Thymus (tissue), 11 donors: ENCODE measurements at regions not wholly inside any gene's neighbourhood (a gene's known extent, or its start where the extent isn't known, plus 50 kb on each side); places are given as distances from the start of the nearest gene placed in this dataset.
"Not testable (repeated sequence)": the region's sequence is repeated elsewhere in the genome, so short reads cannot be mapped to it uniquely, and the experiment has no call there.

Experiments used
- DNase-seq, 9 donors: peaks; one replicate each; pipeline ENCODE4 v3.0.0-alpha.2; 2013; ENCODE audit warnings: low spot score in 9 of 9, low read depth in 6 of 9, missing footprints in 1 of 9
- H3K27ac ChIP-seq, 2 donors: one replicate each; pipeline ENCODE4 v1.5.1; 2013; ENCODE audit warnings: control low read depth in 1 of 2, low read depth in 1 of 2, low read length in 1 of 2, mild to moderate bottlenecking in 1 of 2, moderate library complexity in 1 of 2
- H3K27me3 ChIP-seq, 2 donors: one replicate each; pipeline ENCODE4 v1.5.1; 2013; ENCODE audit warnings: low read length in 1 of 2; ENCODE audit not compliant: control insufficient read depth in 2 of 2, insufficient read depth in 1 of 2
- H3K36me3 ChIP-seq, 2 donors: one replicate each; pipeline ENCODE4 v1.5.1; 2013; ENCODE audit warnings: low read length in 1 of 2, mild to moderate bottlenecking in 1 of 2, moderate library complexity in 1 of 2; ENCODE audit not compliant: control insufficient read depth in 2 of 2, insufficient read depth in 2 of 2
- H3K4me1 ChIP-seq, 2 donors: one replicate each; pipeline ENCODE4 v1.5.1; 2013; ENCODE audit warnings: low read length in 2 of 2; ENCODE audit not compliant: control insufficient read depth in 2 of 2, insufficient read depth in 2 of 2
- H3K4me3 ChIP-seq, 2 donors: one replicate each; pipeline ENCODE4 v1.5.1; 2013; ENCODE audit warnings: low read length in 2 of 2, control low read depth in 1 of 2, mild to moderate bottlenecking in 1 of 2
- H3K9me3 ChIP-seq, 2 donors: one replicate each; pipeline ENCODE4 v1.5.1; 2013; ENCODE audit warnings: low read length in 1 of 2, mild to moderate bottlenecking in 1 of 2; ENCODE audit not compliant: control insufficient read depth in 2 of 2, insufficient read depth in 1 of 2
- WGBS: extraction: QIAGEN DNeasy Blood & Tissue Kit; methylation state at CpG from one replicate; pipeline ENCODE4 v1.1.7; 2013; 5-methylcytosine and 5-hydroxymethylcytosine counted together
- donor health status: healthy.

GRCh38 chr14:106344791-106345479 lies 818.6 kb downstream of the TMEM121 start:
- not testable (repeated sequence) for H3K36me3 ChIP-seq, H3K27me3 ChIP-seq, H3K4me3 ChIP-seq, H3K9me3 ChIP-seq, H3K27ac ChIP-seq
- peak in 1 of 9 donors; percentile 20 for DNase-seq
- peaks cover 9 to 57% of the 10 kb centered on the region in 2 donors for H3K4me1 ChIP-seq
- WGBS = 81% methylated on average over 3 of the region's 5 CpGs

- Histone ChIP-seq H3K4me3 (no peak overlapping the region), H3K4me1 (peaks cover 9 to 61% of the 10 kb centered on the region in 2 donors), H3K36me3 (no peaks in the 10 kb centered on the region), H3K27ac (no peak overlapping the region), H3K27me3 (no peaks in the 10 kb centered on the region), H3K9me3 (no peaks in the 10 kb centered on the region)
- peak in 1 of 9 donors; percentile 29 for DNase-seq
- 75% methylated on average over 8 of the region's 8 CpGs for WGBS
These were observed 819.7 kb downstream of the TMEM121 start for GRCh38 chr14:106346084-106346483.

- Histone ChIP-seq H3K27ac (no peak overlapping the region), H3K27me3 (no peaks in the 10 kb centered on the region), H3K36me3 (no peaks in the 10 kb centered on the region), H3K4me1 (peaks cover 9 to 66% of the 10 kb centered on the region in 2 donors), H3K4me3 (no peak overlapping the region), H3K9me3 (no peaks in the 10 kb centered on the region)
- no peak for DNase-seq
- 98% methylated on average over 4 of the region's 4 CpGs for WGBS
These were observed 820.3 kb downstream of the TMEM121 start for GRCh38 chr14:106346534-106347290.

GRCh38 chr14:106347291-106347778 lies 821.0 kb downstream of the TMEM121 start:
- Histone ChIP-seq H3K4me3 (no peak overlapping the region), H3K4me1 (peaks cover 9 to 66% of the 10 kb centered on the region in 2 donors), H3K9me3 (no peaks in the 10 kb centered on the region), H3K36me3 (no peaks in the 10 kb centered on the region), H3K27me3 (no peaks in the 10 kb centered on the region), H3K27ac (no peak overlapping the region)
- 89% methylated on average over 4 of the region's 4 CpGs for WGBS
- DNase-seq = no peak

- Histone ChIP-seq H3K4me1 (peaks cover 9 to 62% of the 10 kb centered on the region in 2 donors), H3K27me3 (no peaks in the 10 kb centered on the region), H3K36me3 (no peaks in the 10 kb centered on the region), H3K9me3 (no peaks in the 10 kb centered on the region), H3K27ac (peak overlapping the region in 1 of 2 donors; percentile 21), H3K4me3 (no peak overlapping the region)
- 88% methylated on average over 8 of the region's 8 CpGs for WGBS
- DNase-seq = no peak
These were observed 821.7 kb downstream of the TMEM121 start for GRCh38 chr14:106347890-106348755.

- not testable (repeated sequence) for H3K27me3 ChIP-seq, H3K9me3 ChIP-seq, H3K36me3 ChIP-seq, H3K4me3 ChIP-seq
- peak in 6 of 9 donors; percentile 65 to 95 (median 79) for DNase-seq
- Histone ChIP-seq H3K27ac (peak overlapping the region in 1 of 2 donors; percentile 72), H3K4me1 (peaks cover 5 to 56% of the 10 kb centered on the region in 2 donors)
- 19% methylated on average over 12 of the region's 18 CpGs for WGBS
These were observed 822.6 kb downstream of the TMEM121 start for GRCh38 chr14:106348873-106349540.

- peak overlapping the region in 1 of 2 donors; percentile 36 for H3K27ac ChIP-seq
- WGBS = 82% methylated on average over 7 of the region's 7 CpGs
- not testable (repeated sequence) for H3K27me3 ChIP-seq, H3K36me3 ChIP-seq, H3K4me3 ChIP-seq, H3K9me3 ChIP-seq
- peak in 1 of 9 donors; percentile 61 for DNase-seq
- peaks cover 4 to 58% of the 10 kb centered on the region in 2 donors for H3K4me1 ChIP-seq
These were observed 823.5 kb downstream of the TMEM121 start for GRCh38 chr14:106349678-106350457.
